ENCODE measurements at regions not wholly inside any gene's neighbourhood (a gene's known extent, or its start where the extent isn't known, plus 50 kb on each side); places are given as distances from the start of the nearest gene placed in this dataset.

DNA sequence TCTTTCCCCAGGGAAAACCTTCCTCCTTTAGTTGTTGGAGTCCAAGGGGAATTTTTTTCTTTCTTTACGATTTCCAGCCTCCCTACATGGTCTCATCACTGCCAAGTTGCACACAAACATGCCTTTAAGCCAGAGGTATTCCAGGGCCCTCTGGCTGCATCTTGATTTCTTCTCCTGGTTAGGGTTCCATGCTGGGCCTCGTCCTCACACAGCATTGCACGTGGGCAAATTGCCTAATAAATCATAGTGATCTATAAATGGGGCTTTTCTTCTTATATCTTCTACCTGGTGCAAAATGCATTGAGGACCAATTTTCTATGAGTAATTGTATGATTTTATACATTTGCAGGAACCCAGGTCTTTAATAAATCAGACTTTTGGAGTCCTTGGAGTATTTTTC lies 284.2 kb downstream of the C7orf25 start:
- FAIRE-seq: no peak
- Histone ChIP-seq H3K27me3 (ENCODE audit: control insufficient read depth in 2 of 2, insufficient read depth in 2 of 2, low read length in 2 of 2) (no peaks in the 10 kb centered on the region), H3K36me3 (ENCODE audit: control insufficient read depth, insufficient read depth, low read length) (no peaks in the 10 kb centered on the region), H3K9me3 (replicated peaks; ENCODE audit: control insufficient read depth, insufficient read depth, low read depth, low read length) (no peaks in the 10 kb centered on the region), H3K9ac (ENCODE audit: insufficient read depth in 1 of 2, low read depth in 2 of 2, low read length in 2 of 2) (no peak overlapping the region), H3K27ac (ENCODE audit: extremely low read depth, low read depth, low read length) (no peak overlapping the region), H4K20me1 (replicated peaks; ENCODE audit: control insufficient read depth, insufficient read depth, low read length) (no peaks in the 10 kb centered on the region), H3K4me2 (ENCODE audit: insufficient read depth, low read length) (no peak overlapping the region), H3K79me2 (ENCODE audit: control insufficient read depth, insufficient read depth, low read length) (no peaks in the 10 kb centered on the region), H3K4me1 (replicated peaks in 1 of 2; ENCODE audit: control insufficient read depth in 2 of 2, insufficient read depth in 2 of 2, low read length in 2 of 2) (no peaks in the 10 kb centered on the region), H2AFZ (ENCODE audit: low read depth, low read length) (no peak overlapping the region), H3K4me3 (no peak overlapping the region), H3K9me1 (ENCODE audit: control insufficient read depth, insufficient read depth, low read length) (no peaks in the 10 kb centered on the region)
- intact Hi-C loops (cut with micrococcal nuclease) (no loop called here), in situ Hi-C loops (cut with MboI) (no loop called here)
- no TSS peak for BruUV-seq (replicated peaks)
- TF ChIP-seq ZNF212 (CRISPR knock-in tag; IDR thresholded peaks at IDR 0.05) (no peak), FUS (optimal IDR thresholded peaks at IDR 0.05; ENCODE audit: low read depth, low read length) (no peak)
- no peak for ATAC-seq
- ChIA-PET CTCF (ENCODE audit: low intra/inter-chr PET ratio) (no interaction called here), POLR2A (no interaction called here)
- DNase-seq (ENCODE audit: extremely low read depth in 1 of 4, low spot score in 3 of 4): no peak
- 0% methylated on average over 3 of the region's 3 CpGs for WGBS (ENCODE audit: insufficient coverage, low coverage, missing lambda C conversion rate)

DNA sequence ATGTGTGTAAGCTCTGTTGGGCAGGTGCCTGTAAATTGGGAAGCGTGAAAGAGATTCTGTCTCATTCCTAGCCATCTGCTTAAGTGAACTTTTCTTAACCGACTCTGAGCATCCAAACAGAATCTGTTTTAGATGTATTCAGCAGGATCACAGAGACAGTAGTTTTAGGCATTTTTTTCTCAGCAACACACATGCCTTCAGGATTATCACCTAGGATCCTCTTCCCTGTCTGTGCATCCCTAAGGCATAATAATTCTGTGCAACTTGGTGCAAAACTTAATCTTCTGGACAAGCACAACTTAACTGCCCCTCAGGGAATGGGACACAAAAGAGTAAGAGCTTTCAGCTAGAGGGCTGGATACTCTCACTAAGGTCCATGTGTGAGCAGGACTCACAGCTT lies 284.8 kb downstream of the C7orf25 start:
- CTCF ChIA-PET (ENCODE audit: low intra/inter-chr PET ratio): no interaction called here
- Histone ChIP-seq H3K9me3 (replicated peaks; ENCODE audit: control insufficient read depth, insufficient read depth, low read depth, low read length) (no peaks in the 10 kb centered on the region), H3K4me1 (replicated peaks in 1 of 2; ENCODE audit: control insufficient read depth in 2 of 2, insufficient read depth in 2 of 2, low read length in 2 of 2) (no peaks in the 10 kb centered on the region), H3K27me3 (ENCODE audit: control insufficient read depth in 2 of 2, insufficient read depth in 2 of 2, low read length in 2 of 2) (no peaks in the 10 kb centered on the region), H3K9me1 (ENCODE audit: control insufficient read depth, insufficient read depth, low read length) (no peaks in the 10 kb centered on the region), H3K79me2 (ENCODE audit: control insufficient read depth, insufficient read depth, low read length) (no peaks in the 10 kb centered on the region), H4K20me1 (replicated peaks; ENCODE audit: control insufficient read depth, insufficient read depth, low read length) (no peaks in the 10 kb centered on the region), H3K27ac (ENCODE audit: extremely low read depth, low read depth, low read length) (no peak overlapping the region), H3K9ac (ENCODE audit: insufficient read depth in 1 of 2, low read depth in 2 of 2, low read length in 2 of 2) (no peak overlapping the region), H3K4me3 (no peak overlapping the region), H3K4me2 (ENCODE audit: insufficient read depth, low read length) (no peak overlapping the region), H2AFZ (ENCODE audit: low read depth, low read length) (no peak overlapping the region), H3K36me3 (ENCODE audit: control insufficient read depth, insufficient read depth, low read length) (no peaks in the 10 kb centered on the region)
- intact Hi-C loops (cut with micrococcal nuclease) (no loop called here), in situ Hi-C loops (cut with MboI) (no loop called here)
- BruUV-seq (replicated peaks): no TSS peak
- POLR2A ChIA-PET: no interaction called here
- FAIRE-seq (no peak), DNase-seq (ENCODE audit: extremely low read depth in 1 of 4, low spot score in 3 of 4) (no peak), ATAC-seq (no peak)
- 0% methylated on average over 2 of the region's 2 CpGs for WGBS (ENCODE audit: insufficient coverage, low coverage, missing lambda C conversion rate)
- TF ChIP-seq BRD9 (IDR thresholded peaks at IDR 0.05; ENCODE audit: low read depth, partially characterized antibody) (no peak), L3MBTL2 (IDR thresholded peaks at IDR 0.05) (no peak), SAFB (IDR thresholded peaks at IDR 0.05; ENCODE audit: borderline replicate concordance, low read depth, low read length) (no peak), POLR2AphosphoS5 (IDR thresholded peaks at IDR 0.05; ENCODE audit: control insufficient read depth, insufficient read depth, low read depth, low read length) (no peak), POLR3G (IDR thresholded peaks at IDR 0.05; ENCODE audit: extremely low read depth, insufficient read length, insufficient replicate concordance) (no peak), FOXA1 (IDR thresholded peaks at IDR 0.05; ENCODE audit: borderline replicate concordance) (no peak), POLR3A (IDR thresholded peaks at IDR 0.05; ENCODE audit: borderline replicate concordance, extremely low read depth, insufficient read depth, insufficient read length) (no peak), NRF1 (conservative IDR thresholded peaks at IDR 0.05 in 1 of 2, IDR thresholded peaks at IDR 0.05 in 1 of 2) (no peak)
- TF ChIP-seq, protein P1, sequence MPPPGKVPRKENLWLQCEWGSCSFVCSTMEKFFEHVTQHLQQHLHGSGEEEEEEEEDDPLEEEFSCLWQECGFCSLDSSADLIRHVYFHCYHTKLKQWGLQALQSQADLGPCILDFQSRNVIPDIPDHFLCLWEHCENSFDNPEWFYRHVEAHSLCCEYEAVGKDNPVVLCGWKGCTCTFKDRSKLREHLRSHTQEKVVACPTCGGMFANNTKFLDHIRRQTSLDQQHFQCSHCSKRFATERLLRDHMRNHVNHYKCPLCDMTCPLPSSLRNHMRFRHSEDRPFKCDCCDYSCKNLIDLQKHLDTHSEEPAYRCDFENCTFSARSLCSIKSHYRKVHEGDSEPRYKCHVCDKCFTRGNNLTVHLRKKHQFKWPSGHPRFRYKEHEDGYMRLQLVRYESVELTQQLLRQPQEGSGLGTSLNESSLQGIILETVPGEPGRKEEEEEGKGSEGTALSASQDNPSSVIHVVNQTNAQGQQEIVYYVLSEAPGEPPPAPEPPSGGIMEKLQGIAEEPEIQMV (tag; conservative IDR thresholded peaks at IDR 0.05; ENCODE audit: low read depth): no peak
- TF ChIP-seq, protein P2, sequence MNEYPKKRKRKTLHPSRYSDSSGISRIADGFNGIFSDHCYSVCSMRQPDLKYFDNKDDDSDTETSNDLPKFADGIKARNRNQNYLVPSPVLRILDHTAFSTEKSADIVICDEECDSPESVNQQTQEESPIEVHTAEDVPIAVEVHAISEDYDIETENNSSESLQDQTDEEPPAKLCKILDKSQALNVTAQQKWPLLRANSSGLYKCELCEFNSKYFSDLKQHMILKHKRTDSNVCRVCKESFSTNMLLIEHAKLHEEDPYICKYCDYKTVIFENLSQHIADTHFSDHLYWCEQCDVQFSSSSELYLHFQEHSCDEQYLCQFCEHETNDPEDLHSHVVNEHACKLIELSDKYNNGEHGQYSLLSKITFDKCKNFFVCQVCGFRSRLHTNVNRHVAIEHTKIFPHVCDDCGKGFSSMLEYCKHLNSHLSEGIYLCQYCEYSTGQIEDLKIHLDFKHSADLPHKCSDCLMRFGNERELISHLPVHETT (CRISPR knock-in tag; conservative IDR thresholded peaks at IDR 0.05 in 1 of 2, IDR thresholded peaks at IDR 0.05 in 1 of 2): no peak
- TF ChIP-seq, protein P3, sequence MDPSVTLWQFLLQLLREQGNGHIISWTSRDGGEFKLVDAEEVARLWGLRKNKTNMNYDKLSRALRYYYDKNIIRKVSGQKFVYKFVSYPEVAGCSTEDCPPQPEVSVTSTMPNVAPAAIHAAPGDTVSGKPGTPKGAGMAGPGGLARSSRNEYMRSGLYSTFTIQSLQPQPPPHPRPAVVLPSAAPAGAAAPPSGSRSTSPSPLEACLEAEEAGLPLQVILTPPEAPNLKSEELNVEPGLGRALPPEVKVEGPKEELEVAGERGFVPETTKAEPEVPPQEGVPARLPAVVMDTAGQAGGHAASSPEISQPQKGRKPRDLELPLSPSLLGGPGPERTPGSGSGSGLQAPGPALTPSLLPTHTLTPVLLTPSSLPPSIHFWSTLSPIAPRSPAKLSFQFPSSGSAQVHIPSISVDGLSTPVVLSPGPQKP (CRISPR knock-in tag; IDR thresholded peaks at IDR 0.05): no peak

Measured in K562 (cell line).